ENCODE measurements at regions not wholly inside any gene's neighbourhood (a gene's known extent, or its start where the extent isn't known, plus 50 kb on each side); places are given as distances from the start of the nearest gene placed in this dataset.
A peak's percentile ranks its signal among the peaks of the same experiment; 100 is the strongest.

- TF ChIP-seq CTCF (IDR thresholded peaks at IDR 0.05) (no peak), POLR2A (IDR thresholded peaks at IDR 0.05) (no peak)
- Histone ChIP-seq H3K4me1 (peaks cover 10 to 38% (median 18%) of the 10 kb centered on the region in 3 donors), H3K4me3 (no peak overlapping the region), H3K27me3 (no peaks in the 10 kb centered on the region), H3K9me3 (no peaks in the 10 kb centered on the region), H3K27ac (peak overlapping the region; percentile 17 to 50 (median 34)), H3K36me3 (no peaks in the 10 kb centered on the region)
- no peak for DNase-seq
- 33 to 59% methylated on average over 1 of the region's 1 CpG for WGBS, 2 donors
- intact Hi-C loops (cut with DNase I): no loop called here
Measured at GRCh38 chr11:112318661-112319060, 58.0 kb upstream of the PLET1 start.

GRCh38 chr11:112320668-112321067, 60.0 kb upstream of the PLET1 start:
- Histone ChIP-seq H3K27me3 (no peaks in the 10 kb centered on the region), H3K9me3 (no peaks in the 10 kb centered on the region), H3K36me3 (no peaks in the 10 kb centered on the region), H3K27ac (peak overlapping the region in 2 of 4 donors; percentile 28 to 36), H3K4me1 (peaks cover 10 to 38% (median 18%) of the 10 kb centered on the region in 3 donors), H3K4me3 (no peak overlapping the region)
- DNase-seq: no peak
- 14 to 47% methylated on average over 5 of the region's 5 CpGs for WGBS, 2 donors
- intact Hi-C loops (cut with DNase I): no loop called here
- TF ChIP-seq CTCF (IDR thresholded peaks at IDR 0.05): no peak
- no peak for TF ChIP-seq POLR2A (IDR thresholded peaks at IDR 0.05)

- intact Hi-C loops (cut with DNase I): no loop called here
- peak overlapping the region; percentile 31 to 76 (median 51) for H3K27ac ChIP-seq
- no peak for DNase-seq
- no peaks in the 10 kb centered on the region for H3K9me3 ChIP-seq
- H3K4me1 ChIP-seq: peaks cover 10 to 38% (median 18%) of the 10 kb centered on the region in 3 donors
- H3K4me3 ChIP-seq: no peak overlapping the region
- WGBS, 2 donors: 20 to 26% methylated on average over 4 to 5 of the region's 8 CpGs
- no peaks in the 10 kb centered on the region for H3K36me3 ChIP-seq
- H3K27me3 ChIP-seq: no peaks in the 10 kb centered on the region
- no peak for TF ChIP-seq CTCF (IDR thresholded peaks at IDR 0.05)
Measured at GRCh38 chr11:112321501-112322172, 61.0 kb upstream of the PLET1 start.

GRCh38 chr11:112322173-112322790, 61.6 kb upstream of the PLET1 start:
- Histone ChIP-seq H3K27ac (peak overlapping the region; percentile 9 to 76 (median 51)), H3K36me3 (no peaks in the 10 kb centered on the region), H3K4me1 (peaks cover 10 to 38% (median 18%) of the 10 kb centered on the region in 3 donors), H3K4me3 (no peak overlapping the region), H3K27me3 (no peaks in the 10 kb centered on the region), H3K9me3 (no peaks in the 10 kb centered on the region)
- WGBS, 2 donors: 62 to 66% methylated on average over 8 of the region's 8 CpGs
- DNase-seq: no peak
- intact Hi-C loops (cut with DNase I): no loop called here
- TF ChIP-seq POLR2A (IDR thresholded peaks at IDR 0.05) (no peak), CTCF (IDR thresholded peaks at IDR 0.05) (no peak)

GRCh38 chr11:112334381-112334780, 73.7 kb upstream of the PLET1 start:
- Histone ChIP-seq H3K4me1 (peaks cover 0 to 21% (median 5%) of the 10 kb centered on the region in 3 donors), H3K9me3 (no peaks in the 10 kb centered on the region), H3K36me3 (no peaks in the 10 kb centered on the region), H3K27me3 (no peaks in the 10 kb centered on the region), H3K4me3 (no peak overlapping the region), H3K27ac (peak overlapping the region in 3 of 4 donors; percentile 2 to 54 (median 25))
- no peak for DNase-seq
- 15 to 19% methylated on average over 4 of the region's 4 CpGs for WGBS, 2 donors
- TF ChIP-seq CTCF (IDR thresholded peaks at IDR 0.05) (no peak), POLR2A (IDR thresholded peaks at IDR 0.05) (no peak)
- intact Hi-C loops (cut with DNase I): no loop called here
